ENCODE measurements at regions not wholly inside any gene's neighbourhood (a gene's known extent, or its start where the extent isn't known, plus 50 kb on each side); places are given as distances from the start of the nearest gene placed in this dataset.

- Histone ChIP-seq H3K79me2 (ENCODE audit: control insufficient read depth, insufficient read depth, low read length, unreplicated experiment) (no peaks in the 10 kb centered on the region), H3K27ac (ENCODE audit: low read depth, low read length) (no peak overlapping the region), H3K4me1 (ENCODE audit: control insufficient read depth, insufficient read depth, low read length, unreplicated experiment) (peaks cover 6% of the 10 kb centered on the region), H3K27me3 (ENCODE audit: insufficient read depth, low read length) (no peaks in the 10 kb centered on the region), H2AFZ (ENCODE audit: low read length, unreplicated experiment) (peak overlapping the region; percentile 39), H3K4me3 (ENCODE audit: low read depth, low read length) (no peak overlapping the region), H3K36me3 (ENCODE audit: insufficient read depth, low read length) (no peaks in the 10 kb centered on the region)
Measured at GRCh38 chr12:89980236-89980635, 271.6 kb upstream of the ATP2B1 start.

- Histone ChIP-seq H3K27me3 (ENCODE audit: insufficient read depth, low read length) (no peaks in the 10 kb centered on the region), H3K4me1 (ENCODE audit: control insufficient read depth, insufficient read depth, low read length, unreplicated experiment) (peaks cover 6% of the 10 kb centered on the region), H3K79me2 (ENCODE audit: control insufficient read depth, insufficient read depth, low read length, unreplicated experiment) (no peaks in the 10 kb centered on the region), H3K4me3 (ENCODE audit: low read depth, low read length) (no peak overlapping the region), H3K36me3 (ENCODE audit: insufficient read depth, low read length) (no peaks in the 10 kb centered on the region), H3K27ac (ENCODE audit: low read depth, low read length) (no peak overlapping the region), H2AFZ (ENCODE audit: low read length, unreplicated experiment) (no peak overlapping the region)
Measured at GRCh38 chr12:89977405-89978085, 268.9 kb upstream of the ATP2B1 start.

- Histone ChIP-seq H2AFZ (ENCODE audit: low read length, unreplicated experiment) (no peak overlapping the region), H3K79me2 (ENCODE audit: control insufficient read depth, insufficient read depth, low read length, unreplicated experiment) (no peaks in the 10 kb centered on the region), H3K4me3 (ENCODE audit: low read depth, low read length) (no peak overlapping the region), H3K4me1 (ENCODE audit: control insufficient read depth, insufficient read depth, low read length, unreplicated experiment) (peaks cover 6% of the 10 kb centered on the region), H3K27me3 (ENCODE audit: insufficient read depth, low read length) (no peaks in the 10 kb centered on the region), H3K36me3 (ENCODE audit: insufficient read depth, low read length) (no peaks in the 10 kb centered on the region), H3K27ac (ENCODE audit: low read depth, low read length) (no peak overlapping the region)
Measured at GRCh38 chr12:89976866-89977265, 268.2 kb upstream of the ATP2B1 start.

GRCh38 chr12:89975574-89975973 lies 266.9 kb upstream of the ATP2B1 start:
- peaks cover 6% of the 10 kb centered on the region for H3K4me1 ChIP-seq (ENCODE audit: control insufficient read depth, insufficient read depth, low read length, unreplicated experiment)

GRCh38 chr12:89971880-89972279 lies 263.2 kb upstream of the ATP2B1 start:
- no peak overlapping the region for H3K4me3 ChIP-seq (ENCODE audit: low read depth, low read length)
- no peak overlapping the region for H3K27ac ChIP-seq (ENCODE audit: low read depth, low read length)
- H2AFZ ChIP-seq (ENCODE audit: low read length, unreplicated experiment) = no peak overlapping the region
- no peaks in the 10 kb centered on the region for H3K4me1 ChIP-seq (ENCODE audit: control insufficient read depth, insufficient read depth, low read length, unreplicated experiment)
- no peaks in the 10 kb centered on the region for H3K36me3 ChIP-seq (ENCODE audit: insufficient read depth, low read length)
- H3K27me3 ChIP-seq (ENCODE audit: insufficient read depth, low read length) = no peaks in the 10 kb centered on the region
- no peaks in the 10 kb centered on the region for H3K79me2 ChIP-seq (ENCODE audit: control insufficient read depth, insufficient read depth, low read length, unreplicated experiment)

More at GRCh38 chr12:89975574-89975973, 266.9 kb upstream of the ATP2B1 start:
- Histone ChIP-seq H3K79me2 (ENCODE audit: control insufficient read depth, insufficient read depth, low read length, unreplicated experiment) (no peaks in the 10 kb centered on the region), H2AFZ (ENCODE audit: low read length, unreplicated experiment) (no peak overlapping the region), H3K27ac (ENCODE audit: low read depth, low read length) (no peak overlapping the region), H3K36me3 (ENCODE audit: insufficient read depth, low read length) (no peaks in the 10 kb centered on the region), H3K4me3 (ENCODE audit: low read depth, low read length) (no peak overlapping the region), H3K27me3 (ENCODE audit: insufficient read depth, low read length) (no peaks in the 10 kb centered on the region)

GRCh38 chr12:89970722-89971121 lies 262.1 kb upstream of the ATP2B1 start:
- no peaks in the 10 kb centered on the region for H3K79me2 ChIP-seq (ENCODE audit: control insufficient read depth, insufficient read depth, low read length, unreplicated experiment)
- H2AFZ ChIP-seq (ENCODE audit: low read length, unreplicated experiment) = no peak overlapping the region
- H3K27ac ChIP-seq (ENCODE audit: low read depth, low read length) = no peak overlapping the region
- H3K4me3 ChIP-seq (ENCODE audit: low read depth, low read length) = no peak overlapping the region
- H3K36me3 ChIP-seq (ENCODE audit: insufficient read depth, low read length) = no peaks in the 10 kb centered on the region
- H3K4me1 ChIP-seq (ENCODE audit: control insufficient read depth, insufficient read depth, low read length, unreplicated experiment) = no peaks in the 10 kb centered on the region
- no peaks in the 10 kb centered on the region for H3K27me3 ChIP-seq (ENCODE audit: insufficient read depth, low read length)

GRCh38 chr12:89969093-89969492 lies 260.5 kb upstream of the ATP2B1 start:
- no peak overlapping the region for H3K27ac ChIP-seq (ENCODE audit: low read depth, low read length)
- H3K4me3 ChIP-seq (ENCODE audit: low read depth, low read length) = no peak overlapping the region
- H2AFZ ChIP-seq (ENCODE audit: low read length, unreplicated experiment) = no peak overlapping the region
- H3K27me3 ChIP-seq (ENCODE audit: insufficient read depth, low read length) = no peaks in the 10 kb centered on the region
- no peaks in the 10 kb centered on the region for H3K79me2 ChIP-seq (ENCODE audit: control insufficient read depth, insufficient read depth, low read length, unreplicated experiment)
- H3K4me1 ChIP-seq (ENCODE audit: control insufficient read depth, insufficient read depth, low read length, unreplicated experiment) = no peaks in the 10 kb centered on the region
- no peaks in the 10 kb centered on the region for H3K36me3 ChIP-seq (ENCODE audit: insufficient read depth, low read length)

GRCh38 chr12:89968151-89968700 lies 259.6 kb upstream of the ATP2B1 start:
- no peak overlapping the region for H2AFZ ChIP-seq (ENCODE audit: low read length, unreplicated experiment)
- H3K4me3 ChIP-seq (ENCODE audit: low read depth, low read length) = no peak overlapping the region
- no peaks in the 10 kb centered on the region for H3K36me3 ChIP-seq (ENCODE audit: insufficient read depth, low read length)
- H3K27ac ChIP-seq (ENCODE audit: low read depth, low read length) = no peak overlapping the region
- no peaks in the 10 kb centered on the region for H3K4me1 ChIP-seq (ENCODE audit: control insufficient read depth, insufficient read depth, low read length, unreplicated experiment)
- no peaks in the 10 kb centered on the region for H3K79me2 ChIP-seq (ENCODE audit: control insufficient read depth, insufficient read depth, low read length, unreplicated experiment)
- H3K27me3 ChIP-seq (ENCODE audit: insufficient read depth, low read length) = no peaks in the 10 kb centered on the region

GRCh38 chr12:89966495-89967240 lies 258.0 kb upstream of the ATP2B1 start:
- Histone ChIP-seq H3K27me3 (ENCODE audit: insufficient read depth, low read length) (no peaks in the 10 kb centered on the region), H3K27ac (ENCODE audit: low read depth, low read length) (no peak overlapping the region), H3K4me1 (ENCODE audit: control insufficient read depth, insufficient read depth, low read length, unreplicated experiment) (no peaks in the 10 kb centered on the region), H3K79me2 (ENCODE audit: control insufficient read depth, insufficient read depth, low read length, unreplicated experiment) (no peaks in the 10 kb centered on the region), H3K4me3 (ENCODE audit: low read depth, low read length) (no peak overlapping the region), H3K36me3 (ENCODE audit: insufficient read depth, low read length) (no peaks in the 10 kb centered on the region), H2AFZ (ENCODE audit: low read length, unreplicated experiment) (no peak overlapping the region)

GRCh38 chr12:89965993-89966392 lies 257.4 kb upstream of the ATP2B1 start:
- Histone ChIP-seq H3K27me3 (ENCODE audit: insufficient read depth, low read length) (no peaks in the 10 kb centered on the region), H2AFZ (ENCODE audit: low read length, unreplicated experiment) (no peak overlapping the region), H3K4me1 (ENCODE audit: control insufficient read depth, insufficient read depth, low read length, unreplicated experiment) (no peaks in the 10 kb centered on the region), H3K79me2 (ENCODE audit: control insufficient read depth, insufficient read depth, low read length, unreplicated experiment) (no peaks in the 10 kb centered on the region), H3K36me3 (ENCODE audit: insufficient read depth, low read length) (no peaks in the 10 kb centered on the region), H3K4me3 (ENCODE audit: low read depth, low read length) (no peak overlapping the region), H3K27ac (ENCODE audit: low read depth, low read length) (no peak overlapping the region)

- Histone ChIP-seq H3K27ac (ENCODE audit: low read depth, low read length) (no peak overlapping the region), H3K27me3 (ENCODE audit: insufficient read depth, low read length) (no peaks in the 10 kb centered on the region), H2AFZ (ENCODE audit: low read length, unreplicated experiment) (no peak overlapping the region), H3K4me3 (ENCODE audit: low read depth, low read length) (no peak overlapping the region), H3K36me3 (ENCODE audit: insufficient read depth, low read length) (no peaks in the 10 kb centered on the region), H3K79me2 (ENCODE audit: control insufficient read depth, insufficient read depth, low read length, unreplicated experiment) (no peaks in the 10 kb centered on the region), H3K4me1 (ENCODE audit: control insufficient read depth, insufficient read depth, low read length, unreplicated experiment) (peaks cover 4% of the 10 kb centered on the region)
Measured at GRCh38 chr12:89962648-89963047, 254.0 kb upstream of the ATP2B1 start.
